Middle frontal gyrus (tissue), 1 donor: ENCODE measurements at regions not wholly inside any gene's neighbourhood (a gene's known extent, or its start where the extent isn't known, plus 50 kb on each side); places are given as distances from the start of the nearest gene placed in this dataset.

ENCODE experiments used
- DNase-seq: peaks from one replicate; pipeline ENCODE4 v3.0.0-alpha.2; 2015; ENCODE audit warnings: low spot score; ENCODE audit errors: extremely low spot score

GRCh38 chr2:216286616-216287231, 85.6 kb downstream of the MARCHF4 start:
- DNase-seq: no peak

GRCh38 chr2:216285701-216286100, 86.6 kb downstream of the MARCHF4 start:
- no peak for DNase-seq

DNA sequence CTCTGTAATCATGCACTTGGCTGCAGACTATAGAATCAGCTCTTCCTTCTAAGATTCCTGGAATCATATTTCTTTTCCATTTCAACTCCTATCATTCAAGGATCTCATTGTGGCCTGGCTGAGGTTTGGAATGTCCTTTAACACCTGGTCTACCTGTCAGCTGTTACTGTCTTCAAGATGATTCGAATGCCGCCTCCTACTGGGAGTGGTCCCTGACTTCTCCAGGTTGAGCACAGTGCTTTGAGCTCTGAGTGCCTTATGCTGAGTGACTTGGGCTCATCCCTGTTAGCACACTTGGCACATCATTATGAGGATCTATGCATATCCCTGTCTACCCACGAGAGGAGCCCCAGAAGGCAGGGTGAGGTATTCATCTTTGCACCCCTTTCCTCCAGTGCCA, 87.6 kb downstream of the MARCHF4 start:
- DNase-seq: no peak

- DNase-seq: no peak
These were observed 89.0 kb downstream of the MARCHF4 start for GRCh38 chr2:216283038-216283900.

DNA sequence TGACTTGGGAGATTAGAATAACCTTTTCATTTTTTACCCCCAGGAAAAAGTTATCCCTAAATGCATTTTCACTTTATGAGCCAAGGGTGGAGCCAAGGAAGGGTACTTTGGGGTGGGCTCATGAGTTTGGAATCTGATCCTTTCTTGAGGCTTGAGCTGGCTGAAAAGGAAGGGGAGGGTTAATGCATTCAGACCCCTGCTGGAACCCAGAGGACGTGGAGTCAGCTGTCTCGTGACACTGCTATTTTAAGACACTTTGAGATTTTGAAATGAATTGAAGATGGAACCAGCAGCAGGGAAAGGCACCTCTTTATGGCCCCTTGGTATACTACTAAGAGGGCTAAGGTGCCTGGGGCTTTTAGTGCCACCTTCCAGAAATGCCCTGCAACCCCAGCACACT, 90.4 kb downstream of the MARCHF4 start:
- no peak for DNase-seq

- no peak for DNase-seq
These were observed 91.0 kb downstream of the MARCHF4 start for GRCh38 chr2:216281316-216281715.

GRCh38 chr2:216279459-216279858, 92.8 kb downstream of the MARCHF4 start:
- no peak for DNase-seq

DNA sequence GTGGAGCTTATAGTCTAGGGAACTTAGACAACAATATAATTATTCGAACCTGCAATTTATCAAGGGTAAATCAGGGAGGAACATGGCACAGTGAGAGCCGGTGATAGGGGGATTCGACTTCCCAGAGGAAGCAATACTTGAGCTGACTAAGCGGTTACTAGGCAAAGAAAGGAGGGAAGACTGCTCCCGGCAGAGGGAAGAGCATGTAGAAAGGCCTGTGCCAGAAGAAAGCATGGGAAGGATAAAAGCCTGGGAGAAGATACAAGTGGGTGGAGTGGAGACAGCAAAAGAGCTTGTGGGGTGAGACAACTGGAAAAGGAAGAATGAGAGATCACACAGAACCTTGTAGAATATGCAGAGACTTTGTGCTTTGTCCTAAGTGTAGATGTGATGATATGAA, 93.3 kb downstream of the MARCHF4 start:
- no peak for DNase-seq

- DNase-seq: no peak
These were observed 96.4 kb downstream of the MARCHF4 start for GRCh38 chr2:216275890-216276289.

- peak; percentile 51 for DNase-seq
These were observed 98.0 kb downstream of the MARCHF4 start for GRCh38 chr2:216274194-216274840.

- no peak for DNase-seq
These were observed 111.2 kb downstream of the MARCHF4 start for GRCh38 chr2:216261042-216261537.

DNA sequence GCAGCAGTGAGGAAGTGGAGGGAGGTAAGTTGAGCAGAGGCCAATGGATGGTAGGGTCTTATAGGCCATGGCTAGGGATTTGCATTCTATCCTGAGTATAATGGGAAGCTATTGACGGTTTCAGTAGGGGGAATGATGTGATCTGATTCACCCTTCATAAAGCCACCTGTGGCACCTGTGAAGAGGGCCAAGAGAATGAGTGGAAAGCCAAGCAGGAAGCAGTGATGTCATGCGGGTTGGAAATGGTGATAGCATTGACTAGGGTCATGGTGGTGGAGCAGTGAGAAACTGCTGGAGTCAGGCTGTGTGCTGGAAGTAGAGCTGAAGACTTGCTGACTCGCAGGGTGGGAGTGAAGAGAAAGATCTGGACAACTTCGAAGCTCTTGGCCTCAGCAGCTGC, 111.7 kb downstream of the MARCHF4 start:
- DNase-seq: no peak

- no peak for DNase-seq
These were observed 113.2 kb downstream of the MARCHF4 start for GRCh38 chr2:216259081-216259480.

DNA sequence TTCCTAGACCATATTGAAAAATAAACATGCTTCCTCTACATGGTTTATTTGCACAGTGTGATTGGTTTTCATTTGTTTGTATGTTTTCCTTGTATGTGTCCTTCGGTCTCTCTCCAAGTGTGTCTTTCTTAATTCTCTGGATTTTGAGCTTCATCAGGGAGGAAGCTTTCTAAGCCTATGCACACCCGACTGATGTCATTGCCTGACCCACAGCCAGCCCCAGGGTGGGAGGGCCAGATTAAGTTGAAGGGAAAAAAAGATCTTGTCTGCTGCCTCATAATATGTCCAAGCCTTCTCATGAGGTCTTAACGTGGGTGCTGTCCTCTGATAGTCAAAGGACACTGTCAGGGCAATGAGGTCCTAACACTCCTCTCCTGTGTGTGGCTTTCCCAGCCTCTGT, 115.2 kb downstream of the MARCHF4 start:
- DNase-seq: no peak
